Fibroblast of lung (primary cell): ENCODE measurements at regions not wholly inside any gene's neighbourhood (a gene's known extent, or its start where the extent isn't known, plus 50 kb on each side); places are given as distances from the start of the nearest gene placed in this dataset.

Experiments used
- CTCF ChIP-seq, 2 donors: IDR thresholded peaks in 1 of 2; conservative IDR thresholded peaks in 1 of 2; 1 replicate in 1 of 2; 2 replicates in 1 of 2; pipeline ENCODE4 v1.5.1; 2011 to 2012; ENCODE audit warnings: low read length in 2 of 2, control low read depth in 1 of 2, inconsistent platforms in 1 of 2, low read depth in 1 of 2, mild to moderate bottlenecking in 1 of 2
- EZH2 ChIP-seq: IDR thresholded peaks from 2 replicates; pipeline ENCODE4 v1.5.1; 2012; ENCODE audit warnings: low read length, control low read depth, mild to moderate bottlenecking; ENCODE audit errors: missing control alignments

DNA sequence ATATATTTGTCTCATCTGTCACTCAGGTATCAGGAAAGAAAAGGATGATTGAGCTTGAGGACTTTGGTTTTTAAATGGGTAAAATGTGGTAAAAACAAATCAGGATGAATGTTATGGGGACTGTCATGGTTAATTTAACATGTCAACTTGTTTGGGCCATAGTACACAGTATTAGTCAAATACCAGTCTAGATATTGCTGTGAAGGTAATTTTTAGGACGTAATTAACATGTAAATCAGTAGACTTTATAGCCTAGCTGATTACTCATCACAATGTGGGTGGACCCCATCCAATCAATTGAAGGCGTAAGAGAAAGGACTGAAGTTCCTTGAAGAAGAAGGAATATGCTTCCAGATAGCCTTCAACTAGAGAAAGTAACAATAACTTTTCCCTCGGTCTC, 275.7 kb upstream of the ZNF804A start:
- no peak for TF ChIP-seq CTCF (conservative IDR thresholded peaks at IDR 0.05 in 1 of 2, IDR thresholded peaks at IDR 0.05 in 1 of 2; ENCODE audit: low read depth in 1 of 2, low read length in 2 of 2)
- TF ChIP-seq EZH2: no peak
